NCI-H82 (cell line): ENCODE measurements at regions not wholly inside any gene's neighbourhood (a gene's known extent, or its start where the extent isn't known, plus 50 kb on each side); places are given as distances from the start of the nearest gene placed in this dataset.

Source experiments
- DNase-seq: peaks from one replicate; lab custom pipeline; 2025; lab: John Stamatoyannopoulos, UW

- DNase-seq = no peak
Observed at GRCh38 chr18:48488388-48488850, 50.4 kb upstream of the CTIF start.

DNA sequence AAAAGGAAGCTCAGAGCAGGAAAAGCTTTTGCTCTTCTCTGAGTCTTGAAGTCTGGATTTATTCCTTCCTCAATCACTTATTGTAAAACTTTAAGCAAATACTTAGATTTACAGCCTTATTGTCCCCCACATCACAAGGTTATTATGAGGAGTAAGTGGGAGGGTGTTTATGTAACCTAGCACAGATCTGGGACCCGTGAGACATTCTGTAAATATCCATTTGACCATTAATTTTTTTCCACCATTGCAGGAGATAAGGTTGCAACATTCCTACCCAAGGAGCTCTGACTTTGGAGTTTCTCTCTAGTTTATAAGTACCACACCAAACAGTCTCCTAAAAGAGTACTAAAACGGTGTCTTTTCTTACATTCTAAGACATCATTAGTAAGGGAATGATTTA, 52.1 kb upstream of the CTIF start:
- DNase-seq = no peak

DNA sequence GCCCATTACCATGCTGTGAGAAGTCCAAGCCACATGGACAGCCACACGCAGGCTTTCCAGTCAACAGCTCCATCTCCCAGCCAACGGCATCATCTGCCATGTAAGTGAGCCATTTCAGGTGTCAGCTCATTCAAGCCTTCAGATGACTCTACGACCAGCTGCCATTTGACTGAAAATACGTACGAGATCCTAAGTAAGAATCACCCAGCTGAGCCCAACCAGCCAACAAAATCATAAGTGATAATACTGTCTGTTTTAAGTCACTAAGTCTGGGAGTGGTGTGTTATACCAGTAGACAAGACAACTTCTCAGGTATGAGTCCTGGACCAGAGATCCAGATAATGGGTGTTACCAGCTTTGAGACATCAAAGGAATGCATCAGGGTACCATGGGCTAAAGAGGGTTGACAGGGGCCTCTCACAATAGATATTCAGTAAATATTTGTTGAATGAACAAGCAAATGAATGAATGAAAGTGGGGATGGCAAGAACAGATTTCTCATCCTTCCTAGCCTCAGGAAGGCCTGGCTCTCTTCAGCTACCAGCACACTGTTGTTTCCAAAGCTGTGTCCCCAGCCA, 52.9 kb upstream of the CTIF start:
- no peak for DNase-seq

DNA sequence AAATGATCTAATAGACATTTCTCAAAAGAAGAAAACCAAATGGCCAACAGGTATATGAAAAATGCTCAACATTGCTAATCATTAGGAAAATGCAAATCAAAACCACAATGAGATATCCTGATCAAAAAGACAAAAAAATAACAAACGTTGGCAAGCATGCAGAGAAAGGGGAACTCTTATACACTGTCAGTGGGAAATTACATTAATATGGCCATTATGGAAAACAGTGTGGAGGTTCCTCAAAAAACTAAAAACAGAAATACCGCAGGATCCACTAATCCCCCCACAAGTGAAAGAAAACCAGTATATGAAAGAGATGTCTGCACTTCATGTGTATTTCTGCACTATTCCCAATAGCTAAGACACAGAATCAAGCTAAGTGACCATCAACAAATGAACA, 57.7 kb upstream of the CTIF start:
- no peak for DNase-seq

GRCh38 chr18:48479531-48479930, 59.3 kb upstream of the CTIF start:
- DNase-seq = no peak

DNA sequence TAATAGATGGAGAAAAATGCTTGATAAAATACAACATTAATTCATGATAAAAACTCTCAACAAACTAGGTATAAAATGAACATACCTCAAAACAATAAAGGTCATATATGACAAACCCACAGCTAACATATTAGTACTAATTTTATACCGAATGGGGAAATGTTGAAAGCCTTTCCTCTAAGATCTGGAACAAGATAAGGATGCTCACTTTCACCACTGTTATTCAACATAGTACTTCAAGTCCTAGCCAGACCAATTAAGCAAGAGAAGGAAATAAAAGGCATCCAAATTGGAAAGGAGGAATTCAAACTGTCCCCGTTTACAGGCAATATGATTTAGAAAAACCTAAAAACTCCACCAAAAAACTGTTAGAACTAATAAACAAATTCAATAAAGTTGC, 61.5 kb upstream of the CTIF start:
- DNase-seq = no peak

- no peak for DNase-seq
Observed at GRCh38 chr18:48476550-48476917, 62.3 kb upstream of the CTIF start.

DNA sequence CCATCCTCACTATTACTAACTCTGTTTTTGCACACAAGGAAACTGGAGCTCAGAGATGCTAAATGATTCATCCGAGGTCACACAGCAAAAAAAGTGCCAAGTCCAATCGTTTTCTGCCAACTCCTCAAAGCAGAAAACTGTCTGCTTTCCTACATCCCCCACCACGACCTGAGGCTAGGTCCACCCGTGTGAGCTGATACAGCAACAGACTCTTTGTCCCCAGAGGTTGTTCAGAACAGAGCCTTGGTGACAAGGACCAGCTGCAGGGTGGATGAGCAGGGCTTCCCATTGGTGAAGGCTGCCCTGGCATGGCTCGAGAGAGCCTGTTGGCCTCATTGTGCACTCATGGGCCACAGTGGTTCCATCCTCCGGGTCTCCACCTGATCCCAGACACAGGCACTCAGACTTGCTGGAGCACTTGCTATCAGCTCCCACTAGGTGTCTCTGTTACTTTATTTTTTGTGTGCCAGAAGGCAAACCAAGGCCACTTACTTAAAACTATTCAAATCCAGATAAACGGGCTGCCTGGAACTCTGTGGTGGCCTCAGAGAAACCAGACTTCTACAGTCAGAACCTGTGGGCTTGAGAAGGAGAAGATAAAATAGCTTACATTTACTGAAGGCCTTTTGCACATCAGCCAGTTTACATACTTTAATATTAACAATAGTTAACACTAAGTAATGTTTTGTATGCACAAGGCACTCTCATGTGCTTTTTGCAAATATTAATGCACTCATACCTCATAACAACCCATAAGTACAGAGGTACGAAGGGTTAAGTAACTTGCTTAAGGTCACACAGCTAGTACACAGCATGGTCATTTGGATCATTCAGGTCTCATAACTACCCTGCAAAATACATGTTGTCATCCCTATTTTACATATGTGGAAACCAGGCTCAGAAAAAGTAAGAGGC, 62.9 kb upstream of the CTIF start:
- peak; percentile 76 for DNase-seq

DNA sequence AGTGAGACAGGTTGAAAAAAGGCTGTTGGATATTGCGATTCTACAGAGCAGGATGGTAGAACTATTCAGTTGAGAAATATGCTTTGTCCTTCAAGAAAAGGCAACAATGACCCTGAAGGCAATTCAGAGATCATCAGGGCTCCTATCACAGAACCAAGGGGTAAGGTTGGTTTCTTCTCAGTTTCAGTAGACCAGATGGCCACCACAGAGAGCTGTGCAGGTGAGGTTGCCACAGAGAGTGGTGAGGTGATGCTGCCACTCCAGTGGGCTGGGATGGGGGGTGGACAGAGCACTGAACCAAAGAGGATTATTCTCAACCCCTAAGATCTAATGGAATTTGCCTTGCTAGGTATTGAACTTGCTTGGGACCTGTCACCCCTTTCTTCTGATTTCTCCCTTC, 64.6 kb upstream of the ZBTB7C start:
- DNase-seq = no peak

GRCh38 chr18:48472610-48473009, 63.4 kb upstream of the ZBTB7C start:
- no peak for DNase-seq

GRCh38 chr18:48470484-48471180, 61.4 kb upstream of the ZBTB7C start:
- DNase-seq = no peak

- DNase-seq = no peak
Observed at GRCh38 chr18:48468151-48468550, 59.0 kb upstream of the ZBTB7C start.

DNA sequence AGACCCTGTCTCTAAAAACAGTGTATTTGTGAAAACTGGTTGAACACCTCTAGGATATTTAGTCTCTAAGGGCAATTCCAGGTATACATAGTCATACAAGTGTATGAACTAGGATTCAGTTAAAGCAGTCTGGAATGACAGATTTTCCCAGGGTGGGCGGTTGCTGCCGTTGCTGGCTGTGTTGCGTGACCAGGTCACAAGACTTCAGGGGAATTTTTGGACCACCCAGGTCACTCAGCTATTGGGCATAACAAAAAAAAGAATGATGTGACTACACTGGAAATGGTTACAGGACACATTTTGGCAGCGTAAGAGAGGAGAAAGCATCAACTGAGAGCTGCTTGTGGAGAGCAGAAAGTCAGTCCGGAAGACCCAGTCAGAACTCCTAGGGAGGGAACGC, 58.0 kb upstream of the ZBTB7C start:
- DNase-seq = no peak

DNA sequence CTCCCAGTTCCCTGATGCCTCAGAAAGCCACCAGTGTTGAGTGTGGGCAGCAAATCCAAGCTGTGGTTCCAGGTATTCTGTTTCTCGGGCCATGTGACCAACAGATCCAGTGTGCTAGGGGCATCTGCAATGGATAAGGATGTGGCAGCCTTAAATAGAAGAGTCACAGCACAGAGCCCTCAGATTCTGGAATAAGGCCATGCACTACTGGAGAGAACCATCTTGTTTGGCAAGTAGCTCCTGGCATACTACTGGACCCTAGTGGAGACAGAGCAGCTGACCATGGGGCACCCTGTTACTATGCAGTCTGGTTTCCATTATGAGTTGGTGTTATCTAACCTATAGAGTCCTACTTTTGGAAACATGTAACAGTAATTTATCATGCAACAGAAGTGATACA, 53.3 kb upstream of the ZBTB7C start:
- no peak for DNase-seq

DNA sequence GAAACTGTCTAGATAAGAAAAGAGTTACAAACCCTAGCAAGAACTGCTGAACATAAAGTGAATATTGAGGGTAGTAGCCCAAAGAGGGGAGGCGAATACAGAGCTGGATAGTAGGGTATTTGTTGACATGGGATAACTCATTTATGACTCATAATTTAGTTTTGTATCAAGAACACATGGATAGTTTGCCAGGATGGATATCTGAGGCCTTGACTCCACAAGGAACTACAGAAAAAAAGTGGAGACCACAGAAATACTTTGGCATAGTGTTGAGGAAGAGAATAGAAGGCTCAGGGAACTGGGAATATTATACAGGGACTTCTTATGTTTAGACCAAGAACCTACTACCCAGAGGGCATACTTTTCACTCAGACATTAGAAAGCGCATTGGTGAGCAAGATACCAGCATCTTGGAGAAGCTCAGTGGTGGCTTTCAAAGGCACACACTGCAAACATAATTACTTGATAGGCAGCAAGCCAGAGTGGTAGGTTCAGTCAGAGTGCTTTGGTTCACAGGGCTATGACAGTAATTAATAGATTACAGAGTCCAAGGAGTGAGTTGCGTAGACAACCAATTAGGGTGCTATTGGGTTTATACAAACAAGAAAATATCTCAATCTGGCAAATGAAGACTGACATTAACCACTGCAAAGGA, 51.9 kb upstream of the ZBTB7C start:
- DNase-seq = no peak

- no peak for DNase-seq
Observed at GRCh38 chr18:48459465-48459864, 50.3 kb upstream of the ZBTB7C start.

GRCh38 chr18:48459016-48459415, 49.8 kb upstream of the ZBTB7C start:
- no peak for DNase-seq
